ENCODE measurements at regions not wholly inside any gene's neighbourhood (a gene's known extent, or its start where the extent isn't known, plus 50 kb on each side); places are given as distances from the start of the nearest gene placed in this dataset.

- Histone ChIP-seq H2AK9ac (replicated peaks; ENCODE audit: low read depth, low read length, poor library complexity) (no peak overlapping the region), H2BK120ac (ENCODE audit: low read depth, low read length) (no peak overlapping the region), H2AFZ (replicated peaks; ENCODE audit: low read length, poor library complexity) (no peak overlapping the region), H3K23ac (ENCODE audit: low read depth, low read length) (no peak overlapping the region), H3K9me3 (ENCODE audit: control insufficient read depth, insufficient read depth, low read length) (no peaks in the 10 kb centered on the region), H3K4me2 (ENCODE audit: low read depth, low read length) (no peak overlapping the region), H3K9me1 (ENCODE audit: insufficient read depth, low read length) (no peaks in the 10 kb centered on the region), H2AK5ac (ENCODE audit: low read depth, low read length) (no peak overlapping the region), H3K4ac (ENCODE audit: low read depth, low read length) (no peak overlapping the region), H4K20me1 (ENCODE audit: insufficient read depth, low read length) (no peaks in the 10 kb centered on the region), H2BK15ac (ENCODE audit: low read depth, low read length) (no peak overlapping the region), H4K5ac (ENCODE audit: low read depth, low read length) (no peak overlapping the region), H3K9ac (ENCODE audit: low read depth, low read length) (no peak overlapping the region), H2BK5ac (ENCODE audit: low read depth, low read length, poor library complexity, severe bottlenecking) (no peak overlapping the region), H4K8ac (ENCODE audit: low read depth in 2 of 2, low read length in 2 of 2) (no peak overlapping the region), H3K18ac (ENCODE audit: low read depth, low read length) (no peak overlapping the region), H3K14ac (replicated peaks; ENCODE audit: low read depth, low read length) (no peak overlapping the region), H3K27me3 (ENCODE audit: control insufficient read depth, insufficient read depth, low read length) (no peaks in the 10 kb centered on the region), H4K91ac (ENCODE audit: insufficient read depth, low read depth, low read length) (no peak overlapping the region), H3K4me3 (ENCODE audit: insufficient read depth, low read depth, low read length) (no peak overlapping the region), H2BK20ac (ENCODE audit: low read depth, low read length) (no peak overlapping the region), H3K4me1 (ENCODE audit: control insufficient read depth, insufficient read depth, low read length) (peaks cover 2% of the 10 kb centered on the region; the same call in 1 of the 2 replicates), H3K79me1 (ENCODE audit: low read depth in 1 of 2, low read length in 2 of 2) (no peaks in the 10 kb centered on the region), H3K56ac (ENCODE audit: extremely low read depth, insufficient read depth, low read length) (no peak overlapping the region), H3K27ac (ENCODE audit: insufficient read depth, low read length) (no peak overlapping the region), H3K36me3 (ENCODE audit: control insufficient read depth, insufficient read depth, low read length) (no peaks in the 10 kb centered on the region)
- POLR2A ChIA-PET (ENCODE audit: unreplicated experiment), result no interaction called here
- DNase-seq (no peak), ATAC-seq (ENCODE audit: low read depth) (no peak)
- dilution Hi-C loops (cut with HindIII; ENCODE audit: low sequenced_read_pairs, unreplicated experiment) (no loop called here), in situ Hi-C loops (cut with MboI; ENCODE audit: low sequenced_read_pairs) (no loop called here), intact Hi-C loops (cut with micrococcal nuclease) (no loop called here)
- BruUV-seq (replicated peaks), result no TSS peak
- 0% methylated on average over 1 of the region's 4 CpGs; no CpG with 5 or more reads in 1 of the 2 experiments for WGBS, 2 experiments (ENCODE audit: extremely low coverage in 2 of 2, insufficient read length in 1 of 2)
- no peak for TF ChIP-seq NFE2L2 (IDR thresholded peaks at IDR 0.05; ENCODE audit: low read depth, low read length)
- no peak for TF ChIP-seq MAFK (IDR thresholded peaks at IDR 0.05; ENCODE audit: low read depth, low read length)
- no peak for TF ChIP-seq RCOR1 (IDR thresholded peaks at IDR 0.05; ENCODE audit: insufficient replicate concordance, low read length)
- no peak for TF ChIP-seq CTCF (conservative IDR thresholded peaks at IDR 0.05; ENCODE audit: low read depth, low read length)
- no peak for TF ChIP-seq CEBPB (IDR thresholded peaks at IDR 0.05; ENCODE audit: low read depth, low read length)
- no peak for TF ChIP-seq MXI1 (IDR thresholded peaks at IDR 0.05; ENCODE audit: borderline replicate concordance, low read depth, low read length)
- CTCF ChIA-PET, result no interaction called here
These were observed 365.7 kb upstream of the PRR16 start for GRCh38 chr5:120098426-120098825.
